ENCODE measurements at regions not wholly inside any gene's neighbourhood (a gene's known extent, or its start where the extent isn't known, plus 50 kb on each side); places are given as distances from the start of the nearest gene placed in this dataset.
A peak's percentile ranks its signal among the peaks of the same experiment; 100 is the strongest.

DNA sequence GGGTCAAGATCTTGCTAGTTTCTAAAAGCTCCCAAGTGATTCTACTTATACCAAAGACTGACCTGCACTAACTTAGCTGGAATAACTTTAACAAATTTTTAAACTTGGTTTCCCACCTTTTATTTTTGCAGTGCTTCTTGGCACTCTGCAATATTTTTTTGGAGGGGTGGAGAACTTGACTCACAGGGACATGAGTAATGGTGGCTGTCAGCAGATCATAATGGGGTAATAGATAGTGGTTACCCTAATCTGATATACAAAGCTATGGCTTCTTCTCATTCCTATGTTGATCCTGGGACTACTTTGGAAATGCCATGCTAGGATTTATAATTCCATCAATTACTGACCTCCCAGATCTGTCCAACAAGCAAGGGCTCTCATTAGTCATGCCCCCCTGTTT, 295.7 kb downstream of the GPAT3 start:
- TF ChIP-seq, protein P1, sequence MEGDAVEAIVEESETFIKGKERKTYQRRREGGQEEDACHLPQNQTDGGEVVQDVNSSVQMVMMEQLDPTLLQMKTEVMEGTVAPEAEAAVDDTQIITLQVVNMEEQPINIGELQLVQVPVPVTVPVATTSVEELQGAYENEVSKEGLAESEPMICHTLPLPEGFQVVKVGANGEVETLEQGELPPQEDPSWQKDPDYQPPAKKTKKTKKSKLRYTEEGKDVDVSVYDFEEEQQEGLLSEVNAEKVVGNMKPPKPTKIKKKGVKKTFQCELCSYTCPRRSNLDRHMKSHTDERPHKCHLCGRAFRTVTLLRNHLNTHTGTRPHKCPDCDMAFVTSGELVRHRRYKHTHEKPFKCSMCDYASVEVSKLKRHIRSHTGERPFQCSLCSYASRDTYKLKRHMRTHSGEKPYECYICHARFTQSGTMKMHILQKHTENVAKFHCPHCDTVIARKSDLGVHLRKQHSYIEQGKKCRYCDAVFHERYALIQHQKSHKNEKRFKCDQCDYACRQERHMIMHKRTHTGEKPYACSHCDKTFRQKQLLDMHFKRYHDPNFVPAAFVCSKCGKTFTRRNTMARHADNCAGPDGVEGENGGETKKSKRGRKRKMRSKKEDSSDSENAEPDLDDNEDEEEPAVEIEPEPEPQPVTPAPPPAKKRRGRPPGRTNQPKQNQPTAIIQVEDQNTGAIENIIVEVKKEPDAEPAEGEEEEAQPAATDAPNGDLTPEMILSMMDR (IDR thresholded peaks at IDR 0.05), result no peak
- Histone ChIP-seq H3K9me3 (no peaks in the 10 kb centered on the region), H3K4me3 (no peak overlapping the region), H3K27me3 (no peaks in the 10 kb centered on the region), H3K27ac (no peak overlapping the region), H3K36me3 (no peaks in the 10 kb centered on the region), H3K4me1 (peaks cover 0 to 16% of the 10 kb centered on the region in 2 donors)
- DNase-seq (ENCODE audit: low spot score), result no peak

DNA sequence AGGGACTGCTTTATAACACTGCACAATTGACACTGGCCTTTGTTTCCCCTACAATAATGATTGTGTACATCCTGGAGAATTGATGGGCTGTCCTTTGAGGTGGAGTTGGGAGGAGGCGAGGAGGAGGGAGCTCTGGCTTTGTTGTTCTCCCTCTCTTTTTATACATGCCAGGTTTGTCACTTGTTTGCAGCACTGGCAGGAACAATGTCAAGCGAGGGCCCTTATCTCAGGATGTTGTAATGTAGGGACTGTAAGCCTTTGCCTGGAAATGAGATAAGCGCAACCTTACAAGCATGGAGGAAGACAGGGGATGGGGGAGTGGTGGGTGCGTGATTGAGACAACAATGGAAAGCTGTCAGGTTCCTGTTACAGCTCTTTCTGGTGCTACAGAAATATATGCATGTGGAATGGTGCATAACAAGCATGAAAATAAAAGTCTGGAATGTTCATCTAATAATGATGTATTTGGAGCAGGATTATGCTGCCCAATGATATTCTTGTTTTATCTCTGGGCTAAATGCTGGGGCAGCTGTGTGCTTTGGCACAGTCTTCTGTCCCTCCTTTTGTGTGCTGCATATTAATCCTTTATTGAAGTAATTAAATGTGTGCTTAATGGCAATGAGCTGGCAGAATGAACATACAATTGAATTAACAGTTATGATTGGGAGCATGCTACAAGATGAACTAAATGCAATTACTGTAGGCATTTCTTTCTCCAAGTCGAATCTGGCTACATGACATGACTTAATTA, 294.4 kb downstream of the GPAT3 start:
- no peak for DNase-seq (ENCODE audit: low spot score)
- Histone ChIP-seq H3K36me3 (no peaks in the 10 kb centered on the region), H3K27me3 (no peaks in the 10 kb centered on the region), H3K27ac (peak overlapping the region in 1 of 2 donors; percentile 57), H3K4me3 (no peak overlapping the region), H3K4me1 (peaks cover 0 to 16% of the 10 kb centered on the region in 2 donors), H3K9me3 (no peaks in the 10 kb centered on the region)
- TF ChIP-seq, protein P1 (IDR thresholded peaks at IDR 0.05), result no peak

DNA sequence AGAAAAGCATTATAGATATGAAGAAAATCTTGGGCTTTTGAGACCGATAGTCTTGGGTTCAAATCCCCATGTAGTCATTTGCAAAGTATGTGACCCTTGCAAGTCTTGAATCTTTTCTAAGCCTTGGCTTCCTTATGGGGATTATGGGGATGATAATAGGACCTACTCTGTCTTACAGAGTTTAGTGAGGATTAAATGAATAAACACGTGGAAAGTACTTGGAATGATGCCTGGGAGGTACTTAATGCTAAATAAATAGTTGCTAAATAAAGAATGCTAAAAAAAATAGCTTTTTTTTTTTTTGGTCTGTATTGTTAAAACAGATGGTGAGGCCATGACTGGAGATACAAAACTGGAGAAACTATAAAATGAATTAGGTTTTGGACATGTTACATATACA, 292.7 kb downstream of the GPAT3 start:
- H3K27me3 ChIP-seq, result no peaks in the 10 kb centered on the region
- H3K4me3 ChIP-seq, result no peak overlapping the region
- H3K27ac ChIP-seq, result no peak overlapping the region
- H3K9me3 ChIP-seq, result no peaks in the 10 kb centered on the region
- peaks cover 0 to 16% of the 10 kb centered on the region in 2 donors for H3K4me1 ChIP-seq
- TF ChIP-seq, protein P1 (IDR thresholded peaks at IDR 0.05), result no peak
- H3K36me3 ChIP-seq, result no peaks in the 10 kb centered on the region
- no peak for DNase-seq (ENCODE audit: low spot score)

DNA sequence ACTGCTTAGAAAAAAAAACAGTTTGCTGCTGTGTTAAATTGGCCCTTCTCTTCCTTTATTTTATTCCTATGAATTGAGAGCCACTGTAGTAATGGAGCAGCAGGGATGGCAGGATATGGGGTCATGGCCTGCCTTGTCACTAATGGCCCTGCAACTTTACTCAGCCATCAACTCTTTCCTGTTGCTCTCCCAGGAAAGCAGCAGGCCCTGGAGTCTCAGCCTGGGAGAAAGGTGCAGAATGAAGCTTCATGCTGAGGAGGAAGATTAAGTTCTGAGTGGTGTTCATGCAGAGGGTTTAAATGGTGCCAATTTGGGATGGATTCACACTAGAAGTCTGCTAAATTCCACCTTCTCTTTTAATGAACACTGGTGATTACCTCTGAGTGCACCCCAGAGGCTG, 285.6 kb downstream of the GPAT3 start:
- Histone ChIP-seq H3K27me3 (no peaks in the 10 kb centered on the region), H3K9me3 (peaks cover 0 to 24% of the 10 kb centered on the region in 2 donors), H3K4me1 (no peaks in the 10 kb centered on the region), H3K27ac (no peak overlapping the region), H3K36me3 (no peaks in the 10 kb centered on the region), H3K4me3 (no peak overlapping the region)
- no peak for DNase-seq (ENCODE audit: low spot score)
- TF ChIP-seq, protein P1 (IDR thresholded peaks at IDR 0.05), result no peak

DNA sequence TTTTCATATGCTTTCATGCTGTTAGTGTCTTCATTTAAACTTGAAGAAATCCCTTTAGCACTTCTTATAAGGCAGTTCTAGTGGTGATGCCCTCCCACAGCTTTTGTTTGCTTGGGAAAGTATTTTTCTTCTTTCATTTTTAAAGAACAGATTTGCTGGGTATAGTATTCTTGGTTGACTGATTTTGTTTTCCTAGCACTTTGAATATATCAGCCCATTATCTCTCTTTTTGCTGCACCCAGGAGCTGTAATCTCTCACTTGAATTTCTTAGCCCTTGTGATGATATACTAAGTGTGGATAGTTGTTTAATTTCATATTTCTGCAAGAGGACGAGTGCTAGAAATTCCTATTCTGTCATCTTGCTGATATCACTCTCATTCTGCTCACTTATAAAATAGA, 283.7 kb downstream of the GPAT3 start:
- Histone ChIP-seq H3K9me3 (peaks cover 0 to 24% of the 10 kb centered on the region in 2 donors), H3K36me3 (no peaks in the 10 kb centered on the region), H3K4me1 (no peaks in the 10 kb centered on the region), H3K27ac (no peak overlapping the region), H3K4me3 (no peak overlapping the region), H3K27me3 (no peaks in the 10 kb centered on the region)
- no peak for DNase-seq (ENCODE audit: low spot score)
- TF ChIP-seq, protein P1 (IDR thresholded peaks at IDR 0.05), result no peak

DNA sequence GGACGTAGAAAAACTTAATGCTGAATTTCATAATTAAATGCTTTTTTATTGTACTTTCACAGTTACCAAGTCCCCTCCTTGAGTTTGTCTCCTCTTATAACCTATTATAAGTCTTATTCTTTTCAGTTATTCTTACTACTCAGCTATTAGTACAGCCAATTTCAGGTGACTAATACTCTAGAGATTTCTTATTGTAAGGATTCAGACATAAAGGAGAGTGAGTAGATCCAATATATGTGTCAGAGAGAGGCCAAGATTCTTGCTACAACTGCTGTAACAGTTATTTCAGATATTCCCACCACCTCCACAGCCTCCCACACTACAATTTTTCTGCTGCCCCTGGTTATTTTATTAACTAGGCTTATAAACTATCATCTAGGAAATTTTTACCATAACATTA, 274.5 kb downstream of the GPAT3 start:
- Histone ChIP-seq H3K27ac (no peak overlapping the region), H3K36me3 (no peaks in the 10 kb centered on the region), H3K4me1 (no peaks in the 10 kb centered on the region), H3K9me3 (no peaks in the 10 kb centered on the region), H3K4me3 (no peak overlapping the region), H3K27me3 (no peaks in the 10 kb centered on the region)
- TF ChIP-seq, protein P1 (IDR thresholded peaks at IDR 0.05), result no peak
- no peak for DNase-seq (ENCODE audit: low spot score)

All from right atrium auricular region (tissue), 2 donors.